ENCODE measurements at regions not wholly inside any gene's neighbourhood (a gene's known extent, or its start where the extent isn't known, plus 50 kb on each side); places are given as distances from the start of the nearest gene placed in this dataset.

DNA sequence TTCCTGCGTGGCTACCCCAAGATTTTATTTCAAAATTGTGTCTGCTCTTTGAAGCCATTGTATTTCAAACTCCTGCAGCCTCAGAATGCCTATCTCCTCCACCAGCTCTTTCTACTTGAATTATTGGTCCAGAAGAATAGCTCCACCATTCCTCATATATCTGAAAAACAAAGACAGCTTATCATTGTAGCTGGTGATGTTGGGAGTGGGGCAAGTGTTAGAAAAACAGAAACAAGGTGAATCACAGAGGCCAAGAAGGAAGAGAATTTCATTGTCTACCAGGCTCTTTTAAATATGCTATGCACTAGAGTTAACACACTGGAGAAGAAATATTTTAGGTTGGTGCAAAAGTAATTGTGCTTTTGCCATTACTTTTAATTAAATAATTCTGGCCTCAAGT is 307.9 kb upstream of the ROPN1 start:
- TF ChIP-seq POLR2AphosphoS5 (IDR thresholded peaks at IDR 0.05; ENCODE audit: low read depth, low read length): no peak
- TF ChIP-seq, protein P1, sequence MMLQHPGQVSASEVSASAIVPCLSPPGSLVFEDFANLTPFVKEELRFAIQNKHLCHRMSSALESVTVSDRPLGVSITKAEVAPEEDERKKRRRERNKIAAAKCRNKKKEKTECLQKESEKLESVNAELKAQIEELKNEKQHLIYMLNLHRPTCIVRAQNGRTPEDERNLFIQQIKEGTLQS (IDR thresholded peaks at IDR 0.05; ENCODE audit: insufficient read depth, low read depth, low read length): no peak
- TF ChIP-seq EP300 (IDR thresholded peaks at IDR 0.05; ENCODE audit: borderline replicate concordance in 1 of 2, low read depth in 2 of 2, low read length in 2 of 2): no peak
- TF ChIP-seq, protein P2, sequence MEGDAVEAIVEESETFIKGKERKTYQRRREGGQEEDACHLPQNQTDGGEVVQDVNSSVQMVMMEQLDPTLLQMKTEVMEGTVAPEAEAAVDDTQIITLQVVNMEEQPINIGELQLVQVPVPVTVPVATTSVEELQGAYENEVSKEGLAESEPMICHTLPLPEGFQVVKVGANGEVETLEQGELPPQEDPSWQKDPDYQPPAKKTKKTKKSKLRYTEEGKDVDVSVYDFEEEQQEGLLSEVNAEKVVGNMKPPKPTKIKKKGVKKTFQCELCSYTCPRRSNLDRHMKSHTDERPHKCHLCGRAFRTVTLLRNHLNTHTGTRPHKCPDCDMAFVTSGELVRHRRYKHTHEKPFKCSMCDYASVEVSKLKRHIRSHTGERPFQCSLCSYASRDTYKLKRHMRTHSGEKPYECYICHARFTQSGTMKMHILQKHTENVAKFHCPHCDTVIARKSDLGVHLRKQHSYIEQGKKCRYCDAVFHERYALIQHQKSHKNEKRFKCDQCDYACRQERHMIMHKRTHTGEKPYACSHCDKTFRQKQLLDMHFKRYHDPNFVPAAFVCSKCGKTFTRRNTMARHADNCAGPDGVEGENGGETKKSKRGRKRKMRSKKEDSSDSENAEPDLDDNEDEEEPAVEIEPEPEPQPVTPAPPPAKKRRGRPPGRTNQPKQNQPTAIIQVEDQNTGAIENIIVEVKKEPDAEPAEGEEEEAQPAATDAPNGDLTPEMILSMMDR (IDR thresholded peaks at IDR 0.05; ENCODE audit: control extremely low read depth in 1 of 3, insufficient read depth in 1 of 3, low read depth in 1 of 3, low read length in 3 of 3): no peak
- no peak for TF ChIP-seq SIX5 (IDR thresholded peaks at IDR 0.05; ENCODE audit: low read depth, low read length)
- TF ChIP-seq TAF1 (IDR thresholded peaks at IDR 0.05; ENCODE audit: low read depth, low read length): no peak
- no peak for TF ChIP-seq CHD2 (IDR thresholded peaks at IDR 0.05; ENCODE audit: low read length)
- TF ChIP-seq JUN (IDR thresholded peaks at IDR 0.05; ENCODE audit: low read depth, low read length): no peak
- no peak for TF ChIP-seq RAD21 (IDR thresholded peaks at IDR 0.05 in 1 of 2, conservative IDR thresholded peaks at IDR 0.05 in 1 of 2; ENCODE audit: low read depth in 2 of 2, low read length in 2 of 2)
- TF ChIP-seq NRF1 (IDR thresholded peaks at IDR 0.05; ENCODE audit: low read depth, low read length): no peak
